Ascending aorta (tissue), 2 donors: ENCODE measurements at regions not wholly inside any gene's neighbourhood (a gene's known extent, or its start where the extent isn't known, plus 50 kb on each side); places are given as distances from the start of the nearest gene placed in this dataset.
A peak's percentile ranks its signal among the peaks of the same experiment; 100 is the strongest.
"Not testable (repeated sequence)": the region's sequence is repeated elsewhere in the genome, so short reads cannot be mapped to it uniquely, and the experiment has no call there.

Experiments
- DNase-seq, 2 donors: peaks; one replicate each; pipeline ENCODE4 v3.0.0-alpha.2; 2019; ENCODE audit warnings: low spot score in 2 of 2
- H3K27ac ChIP-seq, 2 donors: fragments of 200-600 bp; sonication (generic); one replicate each; pipeline ENCODE4 v1.5.1; 2016 to 2017; ENCODE audit warnings: mild to moderate bottlenecking in 1 of 2
- H3K27me3 ChIP-seq: fragments of 200-600 bp; sonication (generic); one replicate; pipeline ENCODE4 v1.5.1; 2017
- H3K36me3 ChIP-seq, 2 donors: fragments of 200-600 bp; sonication (generic); one replicate each; pipeline ENCODE4 v1.5.1; 2016
- H3K4me1 ChIP-seq, 2 donors: fragments of 200-600 bp; sonication (generic); one replicate each; pipeline ENCODE4 v1.5.1; 2016 to 2017; ENCODE audit warnings: mild to moderate bottlenecking in 1 of 2
- H3K4me3 ChIP-seq, 2 donors: fragments of 200-600 bp; sonication (generic); one replicate each; pipeline ENCODE4 v1.5.1; 2016 to 2017; ENCODE audit warnings: mild to moderate bottlenecking in 1 of 2
- H3K9me3 ChIP-seq, 2 donors: fragments of 200-600 bp; sonication (generic); one replicate each; pipeline ENCODE4 v1.5.1; 2016
- CTCF ChIP-seq, 3 experiments: fragments of 200-600 bp in 2 of 3; fragments of 450-650 bp in 1 of 3; sonication (generic) in 2 of 3; IDR thresholded peaks; one replicate each; pipeline ENCODE4 v1.5.1; 2016 to 2019; ENCODE audit warnings: antibody characterized with exemption in 3 of 3, mild to moderate bottlenecking in 1 of 3, moderate library complexity in 1 of 3
- intact Hi-C: fragments of 100-400 bp; cut with DNase I; formaldehyde crosslinking; loops from one replicate; pipeline ENCODE4 v1.15.1; 2023

GRCh38 chr4:115456231-115456630 lies 342.8 kb upstream of the NDST4 start:
- no peak overlapping the region for H3K27ac ChIP-seq
- intact Hi-C loops: no loop called here
- DNase-seq: no peak
- no peaks in the 10 kb centered on the region for H3K4me1 ChIP-seq
- TF ChIP-seq CTCF (IDR thresholded peaks at IDR 0.05): no peak
- H3K36me3 ChIP-seq: no peaks in the 10 kb centered on the region
- H3K4me3 ChIP-seq: no peak overlapping the region
- no peaks in the 10 kb centered on the region for H3K27me3 ChIP-seq
- no peaks in the 10 kb centered on the region for H3K9me3 ChIP-seq

- TF ChIP-seq CTCF (IDR thresholded peaks at IDR 0.05): no peak
- peak overlapping the region in 1 of 2 donors; percentile 28 for H3K27ac ChIP-seq
- DNase-seq: no peak
- H3K9me3 ChIP-seq: no peaks in the 10 kb centered on the region
- H3K27me3 ChIP-seq: no peaks in the 10 kb centered on the region
- intact Hi-C loops: no loop called here
- H3K4me3 ChIP-seq: no peak overlapping the region
- no peaks in the 10 kb centered on the region for H3K36me3 ChIP-seq
- no peaks in the 10 kb centered on the region for H3K4me1 ChIP-seq
These were observed 340.8 kb upstream of the NDST4 start for GRCh38 chr4:115454228-115454627.

GRCh38 chr4:115453416-115453815 lies 340.0 kb upstream of the NDST4 start:
- no peak for TF ChIP-seq CTCF (IDR thresholded peaks at IDR 0.05)
- H3K4me3 ChIP-seq: no peak overlapping the region
- H3K4me1 ChIP-seq: no peaks in the 10 kb centered on the region
- intact Hi-C loops: no loop called here
- no peaks in the 10 kb centered on the region for H3K27me3 ChIP-seq
- H3K36me3 ChIP-seq: no peaks in the 10 kb centered on the region
- DNase-seq: no peak
- no peaks in the 10 kb centered on the region for H3K9me3 ChIP-seq
- H3K27ac ChIP-seq: peak overlapping the region in 1 of 2 donors; percentile 28

- DNase-seq, H3K36me3 ChIP-seq, H3K4me3 ChIP-seq, H3K27ac ChIP-seq, intact Hi-C loops, H3K4me1 ChIP-seq, H3K9me3 ChIP-seq, H3K27me3 ChIP-seq: not testable (repeated sequence)
These were observed 338.8 kb upstream of the NDST4 start for GRCh38 chr4:115452229-115452628.

- H3K36me3 ChIP-seq: no peaks in the 10 kb centered on the region
- H3K4me1 ChIP-seq: no peaks in the 10 kb centered on the region
- TF ChIP-seq CTCF (IDR thresholded peaks at IDR 0.05): no peak
- intact Hi-C loops: no loop called here
- no peak overlapping the region for H3K27ac ChIP-seq
- no peaks in the 10 kb centered on the region for H3K27me3 ChIP-seq
- DNase-seq: no peak
- H3K9me3 ChIP-seq: no peaks in the 10 kb centered on the region
- no peak overlapping the region for H3K4me3 ChIP-seq
These were observed 324.3 kb upstream of the NDST4 start for GRCh38 chr4:115437739-115438138.

GRCh38 chr4:115433491-115433890 lies 320.1 kb upstream of the NDST4 start:
- H3K4me3 ChIP-seq: no peak overlapping the region
- H3K36me3 ChIP-seq: no peaks in the 10 kb centered on the region
- no peaks in the 10 kb centered on the region for H3K27me3 ChIP-seq
- no peaks in the 10 kb centered on the region for H3K9me3 ChIP-seq
- no peak overlapping the region for H3K27ac ChIP-seq
- no peak for DNase-seq
- intact Hi-C loops: no loop called here
- TF ChIP-seq CTCF (IDR thresholded peaks at IDR 0.05): no peak
- no peaks in the 10 kb centered on the region for H3K4me1 ChIP-seq
